ENCODE measurements at regions not wholly inside any gene's neighbourhood (a gene's known extent, or its start where the extent isn't known, plus 50 kb on each side); places are given as distances from the start of the nearest gene placed in this dataset.

DNA sequence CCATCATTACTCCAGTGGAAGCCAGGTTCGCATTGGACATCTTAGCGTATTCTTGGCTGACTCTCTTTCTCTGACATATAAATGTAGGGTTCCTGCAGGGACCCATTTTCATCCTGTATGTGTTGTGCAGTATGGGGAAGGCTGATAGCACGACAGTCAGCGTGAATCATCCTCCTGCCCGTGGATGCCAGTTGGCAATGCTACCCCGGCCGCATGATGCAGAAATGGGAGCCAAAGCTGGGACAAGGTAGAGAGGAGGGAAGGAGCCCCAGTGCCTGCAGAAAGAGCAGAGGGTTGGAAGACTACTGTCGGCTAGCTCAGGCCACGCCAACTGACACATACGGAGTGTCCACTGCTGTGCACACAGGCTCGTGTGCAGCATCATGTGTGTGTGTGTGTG lies 251.6 kb downstream of the SKAP2 start:
- DNase-seq = no peak

GRCh38 chr7:26614503-26614902 lies 249.9 kb downstream of the SKAP2 start:
- DNase-seq = no peak

- DNase-seq = no peak
Measured at GRCh38 chr7:26616235-26616634, 248.2 kb downstream of the SKAP2 start.

- no peak for DNase-seq
Measured at GRCh38 chr7:26617066-26617465, 247.3 kb downstream of the SKAP2 start.
